ENCODE measurements at regions not wholly inside any gene's neighbourhood (a gene's known extent, or its start where the extent isn't known, plus 50 kb on each side); places are given as distances from the start of the nearest gene placed in this dataset.
"Not testable (repeated sequence)": the region's sequence is repeated elsewhere in the genome, so short reads cannot be mapped to it uniquely, and the experiment has no call there.

DNA sequence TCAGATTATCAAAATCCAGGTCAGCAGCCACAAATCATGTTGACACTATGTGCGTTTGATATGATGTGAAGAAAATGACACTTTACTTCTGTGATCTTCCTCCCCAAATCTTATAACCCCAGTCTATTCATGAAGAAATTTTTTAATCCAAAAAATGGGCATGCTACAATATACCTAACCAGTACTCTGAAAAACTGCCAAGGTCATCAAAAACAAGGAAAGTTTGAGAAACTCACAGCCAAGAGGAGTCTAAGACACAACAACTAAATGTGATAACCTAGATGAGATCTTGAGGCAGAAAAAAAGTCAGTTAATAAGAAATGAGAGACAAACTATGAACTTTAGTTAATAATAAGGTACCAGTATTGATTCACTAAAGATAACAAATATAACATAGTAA is 200.6 kb upstream of the IRAK1BP1 start:
- Histone ChIP-seq H3K9me3 (no peaks in the 10 kb centered on the region), H3K27me3 (no peaks in the 10 kb centered on the region), H3K4me1 (no peaks in the 10 kb centered on the region), H3K36me3 (no peaks in the 10 kb centered on the region), H3K27ac (no peak overlapping the region), H3K4me3 (replicated peaks in 1 of 3) (no peak overlapping the region)
- no peak for DNase-seq
- intact Hi-C loops (cut with DNase I) = no loop called here
- 78 to 79% methylated on average over 1 of the region's 1 CpG for WGBS, 2 donors
- TF ChIP-seq, protein P1, sequence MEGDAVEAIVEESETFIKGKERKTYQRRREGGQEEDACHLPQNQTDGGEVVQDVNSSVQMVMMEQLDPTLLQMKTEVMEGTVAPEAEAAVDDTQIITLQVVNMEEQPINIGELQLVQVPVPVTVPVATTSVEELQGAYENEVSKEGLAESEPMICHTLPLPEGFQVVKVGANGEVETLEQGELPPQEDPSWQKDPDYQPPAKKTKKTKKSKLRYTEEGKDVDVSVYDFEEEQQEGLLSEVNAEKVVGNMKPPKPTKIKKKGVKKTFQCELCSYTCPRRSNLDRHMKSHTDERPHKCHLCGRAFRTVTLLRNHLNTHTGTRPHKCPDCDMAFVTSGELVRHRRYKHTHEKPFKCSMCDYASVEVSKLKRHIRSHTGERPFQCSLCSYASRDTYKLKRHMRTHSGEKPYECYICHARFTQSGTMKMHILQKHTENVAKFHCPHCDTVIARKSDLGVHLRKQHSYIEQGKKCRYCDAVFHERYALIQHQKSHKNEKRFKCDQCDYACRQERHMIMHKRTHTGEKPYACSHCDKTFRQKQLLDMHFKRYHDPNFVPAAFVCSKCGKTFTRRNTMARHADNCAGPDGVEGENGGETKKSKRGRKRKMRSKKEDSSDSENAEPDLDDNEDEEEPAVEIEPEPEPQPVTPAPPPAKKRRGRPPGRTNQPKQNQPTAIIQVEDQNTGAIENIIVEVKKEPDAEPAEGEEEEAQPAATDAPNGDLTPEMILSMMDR (IDR thresholded peaks at IDR 0.05) = no peak
- no peak for TF ChIP-seq POLR2A (IDR thresholded peaks at IDR 0.05)

DNA sequence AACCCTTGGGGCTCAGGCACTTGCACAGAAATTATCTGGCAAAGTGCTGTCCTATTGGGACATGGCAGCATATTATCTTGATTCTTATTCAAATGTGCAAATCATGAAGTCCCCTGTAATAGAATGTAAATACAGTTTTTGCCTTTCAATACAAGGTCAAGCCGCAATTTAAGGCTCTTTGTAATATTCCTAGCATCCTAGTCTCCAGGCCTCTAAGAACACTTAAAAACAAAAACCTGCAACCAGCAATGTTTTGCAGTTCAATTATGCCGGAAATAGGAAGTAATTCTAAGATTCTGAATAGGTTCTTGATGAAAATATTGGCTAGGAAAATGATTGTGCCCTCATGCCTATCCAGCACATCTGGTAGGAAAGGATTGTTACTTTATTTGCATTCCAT is 197.2 kb upstream of the IRAK1BP1 start:
- Histone ChIP-seq H3K27me3 (no peaks in the 10 kb centered on the region), H3K27ac (no peak overlapping the region), H3K36me3 (no peaks in the 10 kb centered on the region), H3K9me3 (no peaks in the 10 kb centered on the region), H3K4me1 (no peaks in the 10 kb centered on the region), H3K4me3 (replicated peaks in 1 of 3) (no peak overlapping the region)
- TF ChIP-seq POLR2A (IDR thresholded peaks at IDR 0.05) = no peak
- TF ChIP-seq, protein P1 (IDR thresholded peaks at IDR 0.05) = no peak
- intact Hi-C loops (cut with DNase I) = no loop called here
- DNase-seq = no peak
- 76 to 86% methylated on average over 2 of the region's 2 CpGs for WGBS, 2 donors

DNA sequence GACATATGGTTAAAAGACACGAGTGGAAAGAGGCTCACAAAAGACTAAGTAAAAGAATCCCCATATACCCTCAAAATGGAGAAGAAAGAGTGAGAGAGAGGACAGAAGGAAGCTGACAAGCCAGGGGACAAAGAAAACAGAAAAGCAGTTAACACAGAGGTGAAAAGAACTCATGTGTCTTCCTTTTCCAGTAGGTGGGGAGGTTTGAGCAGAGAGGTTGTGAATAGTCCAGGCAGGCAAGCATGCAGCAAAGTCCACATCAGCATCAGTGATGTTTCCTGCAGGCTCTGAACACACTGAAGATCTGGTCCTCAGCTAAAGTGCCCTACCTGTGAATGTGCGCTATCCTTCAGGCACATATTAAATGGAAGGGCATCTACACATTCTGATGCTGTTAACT is 196.5 kb upstream of the IRAK1BP1 start:
- Histone ChIP-seq H3K9me3 (no peaks in the 10 kb centered on the region), H3K4me1 (no peaks in the 10 kb centered on the region), H3K36me3 (no peaks in the 10 kb centered on the region), H3K4me3 (replicated peaks in 1 of 3) (no peak overlapping the region), H3K27me3 (no peaks in the 10 kb centered on the region), H3K27ac (no peak overlapping the region)
- WGBS, 2 donors = 62% methylated on average over 2 of the region's 2 CpGs
- intact Hi-C loops (cut with DNase I) = no loop called here
- DNase-seq = no peak
- TF ChIP-seq, protein P1 (IDR thresholded peaks at IDR 0.05) = no peak
- TF ChIP-seq POLR2A (IDR thresholded peaks at IDR 0.05) = no peak

DNA sequence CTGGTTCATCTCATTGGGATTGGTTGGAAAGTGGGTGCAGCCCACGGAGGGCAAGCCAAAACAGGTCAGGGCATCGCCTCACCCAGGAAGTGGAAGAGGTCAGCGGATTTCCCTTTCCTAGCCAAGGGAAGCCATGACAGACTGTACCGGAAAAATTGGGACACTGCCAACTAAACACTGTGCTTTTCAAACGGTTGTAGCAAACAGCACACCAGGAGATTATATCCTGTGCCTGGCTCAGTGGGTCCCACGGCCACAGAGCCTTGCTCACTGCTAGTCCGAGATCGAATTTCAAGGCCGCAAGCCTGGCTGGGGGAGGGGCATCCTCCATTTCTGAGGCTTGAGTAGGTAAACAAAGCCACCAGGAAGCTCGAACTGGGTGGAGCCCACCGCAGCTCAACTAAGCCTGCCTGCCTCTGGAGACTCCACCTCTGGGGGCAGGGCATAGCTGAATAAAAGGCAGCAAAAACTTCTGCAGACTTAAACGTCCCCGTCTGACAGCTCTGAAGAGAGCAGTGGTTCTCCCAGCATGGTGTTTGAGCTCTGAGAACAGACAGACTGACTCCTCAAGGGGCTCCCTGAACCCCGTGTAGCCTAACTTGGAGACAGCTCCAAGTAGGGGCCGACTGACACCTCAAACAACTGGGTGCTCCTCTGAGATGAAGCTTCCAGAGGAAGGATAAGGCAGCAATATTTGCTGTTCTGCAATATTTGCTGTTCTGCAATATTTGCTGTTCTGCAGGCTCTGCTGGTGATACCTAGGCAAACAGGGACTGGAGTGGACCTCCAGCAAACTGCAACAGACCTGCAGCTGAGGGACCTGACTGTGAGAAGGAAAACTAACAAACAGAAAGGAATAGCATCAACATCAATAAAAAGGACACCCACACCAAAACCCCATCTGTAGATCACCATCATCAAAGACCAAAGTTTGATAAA is 191.0 kb upstream of the IRAK1BP1 start:
- DNase-seq; H3K27me3 ChIP-seq; H3K4me1 ChIP-seq; H3K27ac ChIP-seq; H3K36me3 ChIP-seq; H3K4me3 ChIP-seq (replicated peaks in 1 of 3); intact Hi-C loops (cut with DNase I); H3K9me3 ChIP-seq: not testable (repeated sequence)
- 78 to 86% methylated on average over 14 to 15 of the region's 15 CpGs for WGBS, 2 donors

DNA sequence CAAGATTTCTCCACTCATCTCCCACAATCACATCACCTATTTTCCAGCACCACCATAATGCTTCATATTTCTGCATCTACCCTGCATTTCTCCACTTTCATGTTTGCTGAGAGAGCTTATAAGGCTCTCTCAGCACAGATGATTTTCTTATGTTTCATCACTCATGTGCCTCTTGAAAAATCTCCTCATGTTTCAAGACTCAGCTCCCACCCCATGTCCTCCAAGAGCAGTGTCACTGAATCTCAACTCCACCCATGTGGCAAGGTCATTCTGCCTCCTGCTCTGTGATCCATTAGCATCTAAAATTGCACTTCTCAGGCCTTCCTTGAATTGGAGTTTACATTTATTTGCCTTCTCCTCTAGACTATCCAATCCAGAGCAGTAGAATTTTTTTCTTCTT is 178.7 kb upstream of the IRAK1BP1 start:
- intact Hi-C loops (cut with DNase I) = no loop called here
- Histone ChIP-seq H3K4me3 (replicated peaks in 1 of 3) (no peak overlapping the region), H3K9me3 (no peaks in the 10 kb centered on the region), H3K4me1 (no peaks in the 10 kb centered on the region), H3K27ac (no peak overlapping the region), H3K27me3 (no peaks in the 10 kb centered on the region), H3K36me3 (no peaks in the 10 kb centered on the region)
- no peak for TF ChIP-seq POLR2A (IDR thresholded peaks at IDR 0.05)
- TF ChIP-seq, protein P1 (IDR thresholded peaks at IDR 0.05) = no peak
- DNase-seq = no peak

Measured in thyroid gland (tissue), 4 donors.